ENCODE measurements at regions not wholly inside any gene's neighbourhood (a gene's known extent, or its start where the extent isn't known, plus 50 kb on each side); places are given as distances from the start of the nearest gene placed in this dataset.

GRCh38 chr13:18992791-18993190, 188.8 kb downstream of the TUBA3C start:
- TF ChIP-seq ZNF70 (CRISPR knock-in tag; IDR thresholded peaks at IDR 0.05) (no peak), ZC3H10 (CRISPR knock-in tag; IDR thresholded peaks at IDR 0.05) (no peak), ZFP3 (CRISPR knock-in tag; IDR thresholded peaks at IDR 0.05) (no peak), ISL1 (CRISPR knock-in tag; IDR thresholded peaks at IDR 0.05) (no peak), TSHZ2 (CRISPR knock-in tag; IDR thresholded peaks at IDR 0.05) (no peak), ZFP30 (CRISPR knock-in tag; IDR thresholded peaks at IDR 0.05) (no peak), SNAI2 (CRISPR knock-in tag; IDR thresholded peaks at IDR 0.05) (no peak), POU6F1 (CRISPR knock-in tag; IDR thresholded peaks at IDR 0.05; ENCODE audit: borderline replicate concordance, low read depth) (no peak), PPARA (CRISPR knock-in tag; IDR thresholded peaks at IDR 0.05; ENCODE audit: borderline replicate concordance) (no peak), ARNTL (CRISPR knock-in tag; IDR thresholded peaks at IDR 0.05; ENCODE audit: borderline replicate concordance, low read depth) (no peak), ZNF8 (CRISPR knock-in tag; IDR thresholded peaks at IDR 0.05) (no peak), ZNF565 (CRISPR knock-in tag; conservative IDR thresholded peaks at IDR 0.05; ENCODE audit: low read depth) (no peak), RARB (CRISPR knock-in tag; IDR thresholded peaks at IDR 0.05) (no peak), PATZ1 (CRISPR knock-in tag; IDR thresholded peaks at IDR 0.05; ENCODE audit: borderline replicate concordance) (no peak), CSRNP3 (CRISPR knock-in tag; IDR thresholded peaks at IDR 0.05) (no peak), ESRRG (CRISPR knock-in tag; IDR thresholded peaks at IDR 0.05) (no peak), CREB5 (CRISPR knock-in tag; IDR thresholded peaks at IDR 0.05; ENCODE audit: low read depth) (no peak), OSR1 (CRISPR knock-in tag; IDR thresholded peaks at IDR 0.05) (no peak), TCF4 (CRISPR knock-in tag; IDR thresholded peaks at IDR 0.05; ENCODE audit: borderline replicate concordance) (no peak)
- ATAC-seq: no peak

- no peak for ATAC-seq
- no peak for TF ChIP-seq GLIS3 (CRISPR knock-in tag; IDR thresholded peaks at IDR 0.05)
- no peak for TF ChIP-seq ARNTL (CRISPR knock-in tag; IDR thresholded peaks at IDR 0.05; ENCODE audit: borderline replicate concordance, low read depth)
- no peak for TF ChIP-seq PATZ1 (CRISPR knock-in tag; IDR thresholded peaks at IDR 0.05; ENCODE audit: borderline replicate concordance)
- no peak for TF ChIP-seq ZNF565 (CRISPR knock-in tag; conservative IDR thresholded peaks at IDR 0.05; ENCODE audit: low read depth)
- TF ChIP-seq TSHZ2 (CRISPR knock-in tag; IDR thresholded peaks at IDR 0.05): no peak
- TF ChIP-seq ZNF8 (CRISPR knock-in tag; IDR thresholded peaks at IDR 0.05): no peak
- TF ChIP-seq OSR1 (CRISPR knock-in tag; IDR thresholded peaks at IDR 0.05): no peak
- no peak for TF ChIP-seq POU6F1 (CRISPR knock-in tag; IDR thresholded peaks at IDR 0.05; ENCODE audit: borderline replicate concordance, low read depth)
- TF ChIP-seq ZNF70 (CRISPR knock-in tag; IDR thresholded peaks at IDR 0.05): no peak
- TF ChIP-seq BACH2 (CRISPR knock-in tag; IDR thresholded peaks at IDR 0.05; ENCODE audit: borderline replicate concordance): no peak
- TF ChIP-seq CREB5 (CRISPR knock-in tag; IDR thresholded peaks at IDR 0.05; ENCODE audit: low read depth): no peak
Measured at GRCh38 chr13:18991060-18991459, 190.6 kb downstream of the TUBA3C start.
